T-cell (primary cell): ENCODE measurements at regions not wholly inside any gene's neighbourhood (a gene's known extent, or its start where the extent isn't known, plus 50 kb on each side); places are given as distances from the start of the nearest gene placed in this dataset.

Source experiments
- ATAC-seq, 4 experiments: fragments of 200-7000 bp in 3 of 4; fragments of 150-1000 bp in 1 of 4; cut with Tn5 transposase; replicated peaks in 1 of 4; 1 replicate in 3 of 4; 2 replicates in 1 of 4; pipeline ENCODE4 v1.10.0; 2021; ENCODE audit warnings: moderate library complexity in 3 of 4, mild to moderate bottlenecking in 2 of 4, moderate number of reproducible peaks in 1 of 4
- CTCF ChIA-PET, 2 donors: fragments of 300-600 bp; sonication (Branson Sonifier 250); formaldehyde crosslinking; loops; one replicate each; lab custom pipeline; 2022; ENCODE audit warnings: antibody characterized with exemption in 2 of 2; lab: Charles Lee
- POLR2A ChIA-PET, 2 donors: fragments of 300-600 bp; sonication (Branson Sonifier 250); formaldehyde crosslinking; loops; one replicate each; lab custom pipeline; 2022; ENCODE audit warnings: antibody characterized with exemption in 2 of 2; lab: Charles Lee
- DNase-seq, 35 experiments: peaks; one replicate each; pipeline versions ENCODE4 v3.0.0 to v3.0.0-alpha.2; 2013 to 2023
- H3K27ac ChIP-seq: one replicate; pipeline ENCODE4 v1.5.1; 2013; ENCODE audit warnings: low read length
- H3K27me3 ChIP-seq, 2 experiments: replicated peaks in 1 of 2; 1 replicate in 1 of 2; 2 replicates in 1 of 2; pipeline versions ENCODE4 v1.6.1 to v1.7.0; 2013; ENCODE audit warnings: low read length in 1 of 2, mixed read lengths in 1 of 2; ENCODE audit not compliant: control insufficient read depth in 2 of 2, insufficient read depth in 2 of 2; ENCODE audit errors: extremely low read depth in 1 of 2
- H3K36me3 ChIP-seq, 2 donors: 1 replicate in 1 of 2; 2 replicates in 1 of 2; pipeline versions ENCODE4 v1.6.1 to v1.7.0; 2013; ENCODE audit warnings: low read length in 1 of 2; ENCODE audit not compliant: control insufficient read depth in 2 of 2, insufficient read depth in 1 of 2; ENCODE audit errors: extremely low read depth in 1 of 2
- H3K4me1 ChIP-seq, 2 experiments: 1 replicate in 1 of 2; 2 replicates in 1 of 2; pipeline versions ENCODE4 v1.6.1 to v1.7.0; 2013; ENCODE audit warnings: low read length in 2 of 2, mixed read lengths in 1 of 2; ENCODE audit not compliant: insufficient read depth in 2 of 2, control insufficient read depth in 1 of 2; ENCODE audit errors: extremely low read depth in 1 of 2
- H3K4me3 ChIP-seq, 2 donors: 1 replicate in 1 of 2; 2 replicates in 1 of 2; pipeline versions ENCODE4 v1.5.1 to v1.7.0; 2013; ENCODE audit warnings: mild to moderate bottlenecking in 2 of 2, low read length in 1 of 2, moderate library complexity in 1 of 2; ENCODE audit not compliant: control insufficient read depth in 1 of 2; ENCODE audit errors: extremely low read depth in 1 of 2
- H3K9me3 ChIP-seq: 2 replicates; pipeline ENCODE4 v1.7.0; 2013
- H3K27ac Mint-ChIP-seq, 2 donors: one replicate each; pipeline ENCODE4 v1.8.0; 2020 to 2021; ENCODE audit warnings: mild to moderate bottlenecking in 2 of 2, mixed read lengths in 2 of 2
- H3K27me3 Mint-ChIP-seq, 2 donors: one replicate each; pipeline ENCODE4 v1.8.0; 2021 to 2022; ENCODE audit warnings: mixed read lengths in 2 of 2
- H3K36me3 Mint-ChIP-seq: one replicate; pipeline ENCODE4 v1.8.0; 2021; ENCODE audit warnings: mixed read lengths
- H3K4me1 Mint-ChIP-seq, 3 donors: one replicate each; pipeline ENCODE4 v1.8.0; 2020 to 2022; ENCODE audit warnings: mixed read lengths in 3 of 3, mild to moderate bottlenecking in 1 of 3
- H3K4me3 Mint-ChIP-seq, 3 donors: one replicate each; pipeline ENCODE4 v1.8.0; 2020 to 2022; ENCODE audit warnings: mild to moderate bottlenecking in 3 of 3, mixed read lengths in 3 of 3, moderate library complexity in 3 of 3
- H3K9me3 Mint-ChIP-seq, 3 donors: one replicate each; pipeline ENCODE4 v1.8.0; 2020 to 2022; ENCODE audit warnings: mixed read lengths in 3 of 3
- WGBS: methylation state at CpG from one replicate; pipeline ENCODE4 v1.1.5; 2013; ENCODE audit warnings: missing lambda C conversion rate; ENCODE audit not compliant: insufficient coverage; 5-methylcytosine and 5-hydroxymethylcytosine counted together

- H3K36me3 Mint-ChIP-seq: peaks cover 2% of the 10 kb centered on the region
- Histone ChIP-seq H3K36me3 (no peaks in the 10 kb centered on the region), H3K9me3 (no peaks in the 10 kb centered on the region), H3K27me3 (no peaks in the 10 kb centered on the region), H3K4me3 (no peak overlapping the region), H3K27ac (no peak overlapping the region), H3K4me1 (no peaks in the 10 kb centered on the region)
- no peaks in the 10 kb centered on the region for H3K9me3 Mint-ChIP-seq
- ATAC-seq: no peak
- 85% methylated on average over 4 of the region's 4 CpGs for WGBS
- H3K27me3 Mint-ChIP-seq: no peaks in the 10 kb centered on the region
- CTCF ChIA-PET: interaction anchor here in 1 of 2 donors (0.5 kb wide), 1 partner anchor 1161 kb away, joined by 3 read pairs; no protein-coding TSS in a partner anchor
- POLR2A ChIA-PET: no interaction called here
- no peak overlapping the region for H3K4me3 Mint-ChIP-seq
- H3K27ac Mint-ChIP-seq: no peak overlapping the region
- DNase-seq: no peak
- no peaks in the 10 kb centered on the region for H3K4me1 Mint-ChIP-seq
Measured at GRCh38 chr2:8099267-8099582, 582.6 kb upstream of the ID2 start.

- CTCF ChIA-PET: no interaction called here
- WGBS: 83% methylated on average over 1 of the region's 2 CpGs
- H3K27ac ChIP-seq: no peak overlapping the region
- no peaks in the 10 kb centered on the region for H3K4me1 ChIP-seq
- ATAC-seq (no peak), DNase-seq (no peak)
- Mint-ChIP-seq H3K9me3 (no peaks in the 10 kb centered on the region), H3K36me3 (peaks cover 2% of the 10 kb centered on the region), H3K27ac (no peak overlapping the region), H3K27me3 (no peaks in the 10 kb centered on the region), H3K4me1 (no peaks in the 10 kb centered on the region), H3K4me3 (no peak overlapping the region)
- no peaks in the 10 kb centered on the region for H3K9me3 ChIP-seq
- no peaks in the 10 kb centered on the region for H3K27me3 ChIP-seq
- no peak overlapping the region for H3K4me3 ChIP-seq
- H3K36me3 ChIP-seq: no peaks in the 10 kb centered on the region
- POLR2A ChIA-PET: no interaction called here
Measured at GRCh38 chr2:8101614-8102277, 580.1 kb upstream of the ID2 start.

DNA sequence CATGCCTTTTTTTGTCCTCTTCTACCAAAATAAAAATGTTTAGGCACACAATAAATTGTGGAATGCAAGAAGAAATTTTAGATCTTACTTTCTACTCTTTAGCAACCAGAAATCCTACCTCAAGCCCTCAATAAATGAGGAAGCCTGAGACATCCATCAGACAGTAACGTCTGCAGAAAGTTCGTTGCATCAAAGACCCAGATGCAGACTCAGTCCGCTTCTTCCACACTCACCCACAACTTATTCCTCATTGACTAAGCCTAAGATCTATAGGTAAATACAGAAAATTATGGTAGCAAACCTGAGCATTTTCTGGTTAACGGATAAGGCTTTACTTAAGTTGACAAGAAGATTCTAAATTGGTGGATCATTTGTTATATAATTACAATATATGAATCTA lies 579.4 kb upstream of the ID2 start:
- Histone ChIP-seq H3K9me3 (no peaks in the 10 kb centered on the region), H3K4me3 (no peak overlapping the region), H3K27ac (no peak overlapping the region), H3K36me3 (no peaks in the 10 kb centered on the region), H3K4me1 (no peaks in the 10 kb centered on the region), H3K27me3 (no peaks in the 10 kb centered on the region)
- Mint-ChIP-seq H3K27ac (no peak overlapping the region), H3K4me1 (peaks cover 0 to 1% (median 1%) of the 10 kb centered on the region in 3 donors), H3K36me3 (peaks cover 1% of the 10 kb centered on the region), H3K9me3 (no peaks in the 10 kb centered on the region), H3K4me3 (no peak overlapping the region), H3K27me3 (no peaks in the 10 kb centered on the region)
- ATAC-seq (no peak), DNase-seq (no peak)
- CTCF ChIA-PET: no interaction called here
- POLR2A ChIA-PET: no interaction called here
- WGBS: no CpG with 5 or more reads among the region's 4 CpGs

DNA sequence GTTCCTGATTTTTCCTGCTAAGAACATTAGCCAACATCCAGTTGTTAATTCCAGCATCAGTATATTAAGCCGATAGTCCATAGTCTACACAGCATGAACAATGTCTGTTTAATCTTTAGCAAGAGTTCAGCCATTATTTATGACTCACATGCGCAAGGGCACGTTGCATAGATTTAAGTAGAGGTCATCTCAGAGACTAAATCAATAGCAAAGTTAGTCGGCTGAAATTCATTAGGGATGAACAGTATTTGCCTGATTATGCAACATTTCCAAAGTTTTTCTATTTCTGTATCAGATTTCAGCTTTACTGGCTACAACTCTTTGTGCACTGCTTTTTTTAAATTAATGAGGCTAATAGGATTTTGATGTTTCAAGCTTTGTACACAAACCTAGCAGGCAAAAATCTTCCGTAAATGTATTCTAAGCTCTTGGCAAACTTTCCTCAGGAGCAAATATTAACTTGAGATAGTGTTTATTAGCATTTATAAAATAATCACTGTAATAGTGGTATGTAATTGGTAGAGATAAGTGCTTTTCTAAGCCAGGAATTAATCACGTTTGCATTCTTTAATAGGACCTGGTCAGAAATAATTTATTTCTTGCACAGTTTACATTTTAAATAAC lies 578.7 kb upstream of the ID2 start:
- Mint-ChIP-seq H3K4me1 (peaks cover 0 to 7% (median 7%) of the 10 kb centered on the region in 3 donors), H3K27me3 (no peaks in the 10 kb centered on the region), H3K4me3 (no peak overlapping the region), H3K9me3 (no peaks in the 10 kb centered on the region), H3K27ac (no peak overlapping the region), H3K36me3 (no peaks in the 10 kb centered on the region)
- H3K36me3 ChIP-seq: no peaks in the 10 kb centered on the region
- ATAC-seq (no peak), DNase-seq (no peak)
- POLR2A ChIA-PET: no interaction called here
- no CpG with 5 or more reads among the region's 6 CpGs for WGBS
- CTCF ChIA-PET: no interaction called here
- H3K9me3 ChIP-seq: no peaks in the 10 kb centered on the region
- H3K4me1 ChIP-seq: peaks cover 0 to 5% of the 10 kb centered on the region in 2 experiments
- no peak overlapping the region for H3K27ac ChIP-seq
- no peak overlapping the region for H3K4me3 ChIP-seq
- H3K27me3 ChIP-seq: no peaks in the 10 kb centered on the region

GRCh38 chr2:8107150-8107549 lies 574.7 kb upstream of the ID2 start:
- ChIA-PET POLR2A (no interaction called here), CTCF (interaction anchor here in 1 of 2 donors (0.6 kb wide), 1 partner anchor 361 kb away, joined by 4 read pairs; no protein-coding TSS in a partner anchor)
- Histone ChIP-seq H3K4me3 (no peak overlapping the region), H3K27ac (no peak overlapping the region), H3K9me3 (no peaks in the 10 kb centered on the region), H3K27me3 (no peaks in the 10 kb centered on the region), H3K4me1 (peaks cover 0 to 5% of the 10 kb centered on the region in 2 experiments), H3K36me3 (no peaks in the 10 kb centered on the region)
- Mint-ChIP-seq H3K9me3 (no peaks in the 10 kb centered on the region), H3K27me3 (no peaks in the 10 kb centered on the region), H3K27ac (no peak overlapping the region), H3K4me1 (peaks cover 0 to 7% (median 7%) of the 10 kb centered on the region in 3 donors), H3K36me3 (no peaks in the 10 kb centered on the region), H3K4me3 (no peak overlapping the region)
- 40% methylated on average over 1 of the region's 1 CpG for WGBS
- ATAC-seq: no peak
- DNase-seq: no peak

- ChIA-PET CTCF (no interaction called here), POLR2A (no interaction called here)
- no peaks in the 10 kb centered on the region for H3K27me3 ChIP-seq
- no peaks in the 10 kb centered on the region for H3K36me3 Mint-ChIP-seq
- H3K9me3 ChIP-seq: no peaks in the 10 kb centered on the region
- H3K4me3 ChIP-seq: no peak overlapping the region
- no peaks in the 10 kb centered on the region for H3K36me3 ChIP-seq
- no peak overlapping the region for H3K27ac ChIP-seq
- WGBS: 100% methylated on average over 1 of the region's 5 CpGs
- ATAC-seq (no peak), DNase-seq (no peak)
- peaks cover 0 to 7% (median 7%) of the 10 kb centered on the region in 3 donors for H3K4me1 Mint-ChIP-seq
- peaks cover 0 to 5% of the 10 kb centered on the region in 2 experiments for H3K4me1 ChIP-seq
- H3K9me3 Mint-ChIP-seq: no peaks in the 10 kb centered on the region
- no peak overlapping the region for H3K27ac Mint-ChIP-seq
- no peaks in the 10 kb centered on the region for H3K27me3 Mint-ChIP-seq
- H3K4me3 Mint-ChIP-seq: no peak overlapping the region
Measured at GRCh38 chr2:8107621-8108378, 574.1 kb upstream of the ID2 start.
